ENCODE measurements at regions not wholly inside any gene's neighbourhood (a gene's known extent, or its start where the extent isn't known, plus 50 kb on each side); places are given as distances from the start of the nearest gene placed in this dataset.

DNA sequence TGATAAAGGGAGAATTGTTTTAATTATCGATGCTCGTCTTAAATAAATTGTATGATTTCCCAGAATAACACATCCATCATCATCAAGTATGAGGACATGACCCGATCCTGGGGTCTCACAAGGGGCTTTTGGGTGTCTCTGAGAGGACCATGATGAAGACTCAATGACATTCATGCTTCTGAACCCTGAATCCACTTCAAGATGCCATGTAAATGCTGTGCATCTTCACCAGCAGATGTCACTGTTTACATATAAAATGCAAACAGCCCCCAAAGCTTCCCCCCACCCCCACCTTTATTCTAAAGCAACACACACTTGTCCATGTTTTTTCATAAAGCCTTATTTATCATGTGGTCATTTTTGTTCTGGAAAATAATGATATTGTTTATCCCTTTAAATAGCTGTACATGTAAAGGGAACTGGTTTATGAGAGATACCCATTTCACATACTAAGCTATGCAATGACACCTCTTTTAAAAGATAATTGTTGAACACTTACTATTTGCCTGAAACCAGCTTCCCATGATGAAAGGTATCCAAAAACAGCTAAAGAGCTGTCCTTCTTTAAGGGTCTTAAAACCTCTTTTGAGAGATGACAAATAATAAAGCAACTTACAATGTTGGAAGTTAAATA is 69.7 kb upstream of the UBE3A start:
- H3K18ac ChIP-seq (ENCODE audit: insufficient read length, low read depth, low read length) = no peak overlapping the region
- no peak overlapping the region for H2BK20ac ChIP-seq (ENCODE audit: low read depth, low read length, poor library complexity, severe bottlenecking)
- no peak overlapping the region for H3T11ph ChIP-seq (ENCODE audit: low read length)
- no peaks in the 10 kb centered on the region for H3K79me1 ChIP-seq (ENCODE audit: insufficient read depth, low read depth, low read length, poor library complexity, severe bottlenecking)
- no peaks in the 10 kb centered on the region for H4K20me1 ChIP-seq (ENCODE audit: control insufficient read depth, insufficient read depth, insufficient read length)
- peak; percentile 91 for TF ChIP-seq CTCF (conservative IDR thresholded peaks at IDR 0.05)
- no peak for DNase-seq
- no peak overlapping the region for H2AK5ac ChIP-seq (ENCODE audit: insufficient read length, low read length)
- Mint-ChIP-seq H3K36me3 (ENCODE audit: insufficient read depth in 1 of 3, low read depth in 3 of 3) (no peaks in the 10 kb centered on the region; a peak in 2 of 7 replicates), H3K4me3 (no peak overlapping the region), H3K9me3 (peaks cover 3 to 5% of the 10 kb centered on the region in 2 experiments; a peak in 3 of 5 replicates), H3K27me3 (ENCODE audit: low read depth) (no peaks in the 10 kb centered on the region; the same call in 1 of the 2 replicates), H3K27ac (peak overlapping the region in 1 of 3 experiments; percentile 82; a peak in 1 of 7 replicates), H3K4me1 (peaks cover 49 to 50% of the 10 kb centered on the region in 2 experiments)
- H4K8ac ChIP-seq (replicated peaks; ENCODE audit: insufficient read length, low read depth, low read length) = no peak overlapping the region
- H4K91ac ChIP-seq (ENCODE audit: insufficient read length, low read depth, low read length) = no peak overlapping the region
- no peak overlapping the region for H3K9ac ChIP-seq (ENCODE audit: extremely low read depth, insufficient read length, low read length)
- H3K56ac ChIP-seq (ENCODE audit: insufficient read length, low read depth, low read length) = no peak overlapping the region
- H3K4ac ChIP-seq (ENCODE audit: low read depth, low read length) = no peak overlapping the region
- no peak overlapping the region for H3K27ac ChIP-seq (ENCODE audit: insufficient read length, low read depth, low read length)
- no peak overlapping the region for H3K23ac ChIP-seq (ENCODE audit: insufficient read length, low read depth, low read length)
- no CpG with 5 or more reads among the region's 3 CpGs for WGBS (ENCODE audit: extremely low coverage, insufficient read length, low lambda C conversion rate)
- peaks cover 14% of the 10 kb centered on the region for H3K4me1 ChIP-seq (ENCODE audit: insufficient read depth, low read length)
- no peak overlapping the region for H2BK12ac ChIP-seq (ENCODE audit: insufficient read length, low read depth, low read length)
- H2BK5ac ChIP-seq (ENCODE audit: insufficient read length, low read length) = no peak overlapping the region
- H2AFZ ChIP-seq (ENCODE audit: low read length) = no peak overlapping the region
- H3K27me3 ChIP-seq (ENCODE audit: insufficient read depth, low read length) = no peaks in the 10 kb centered on the region
- no peak overlapping the region for H2BK15ac ChIP-seq (ENCODE audit: low read depth, low read length)
- no peaks in the 10 kb centered on the region for H3K79me2 ChIP-seq (ENCODE audit: insufficient read depth, low read length)
- H2BK120ac ChIP-seq (ENCODE audit: low read depth, low read length, poor library complexity, severe bottlenecking) = no peak overlapping the region
- no peak overlapping the region for H4K5ac ChIP-seq (ENCODE audit: insufficient read length, low read depth, low read length)
- no peak overlapping the region for H3K14ac ChIP-seq (ENCODE audit: insufficient read depth, low read length)
- H3K9me3 ChIP-seq (ENCODE audit: control insufficient read depth, low read depth, low read length) = no peaks in the 10 kb centered on the region
- H3K23me2 ChIP-seq (ENCODE audit: insufficient read length, low read depth, low read length, poor library complexity, severe bottlenecking) = no peaks in the 10 kb centered on the region
- H3K4me2 ChIP-seq (ENCODE audit: insufficient read depth, insufficient read length, low read length) = no peak overlapping the region
